Left kidney (tissue), 1 donor: ENCODE measurements at regions not wholly inside any gene's neighbourhood (a gene's known extent, or its start where the extent isn't known, plus 50 kb on each side); places are given as distances from the start of the nearest gene placed in this dataset.

Source experiments
- DNase-seq: peaks from one replicate; pipeline ENCODE4 v3.0.0-alpha.2; 2013

GRCh38 chr3:111244760-111245159 lies 173.1 kb downstream of the NECTIN3 start:
- no peak for DNase-seq

- DNase-seq, result no peak
These were observed 175.5 kb downstream of the NECTIN3 start for GRCh38 chr3:111246967-111247760.

- DNase-seq, result no peak
These were observed 176.8 kb downstream of the NECTIN3 start for GRCh38 chr3:111248406-111248805.

- no peak for DNase-seq
These were observed 177.8 kb downstream of the NECTIN3 start for GRCh38 chr3:111249421-111249820.

- no peak for DNase-seq
These were observed 181.2 kb downstream of the NECTIN3 start for GRCh38 chr3:111252779-111253178.

GRCh38 chr3:111253733-111254132 lies 182.1 kb downstream of the NECTIN3 start:
- no peak for DNase-seq

- no peak for DNase-seq
These were observed 189.3 kb downstream of the NECTIN3 start for GRCh38 chr3:111260878-111261277.

GRCh38 chr3:111269777-111270176 lies 198.2 kb downstream of the NECTIN3 start:
- DNase-seq, result no peak

- peak; percentile 7 for DNase-seq
These were observed 205.6 kb downstream of the NECTIN3 start for GRCh38 chr3:111277226-111277625.

- no peak for DNase-seq
These were observed 207.3 kb downstream of the NECTIN3 start for GRCh38 chr3:111278959-111279358.

GRCh38 chr3:111282024-111282423 lies 210.4 kb downstream of the NECTIN3 start:
- DNase-seq, result no peak

- DNase-seq, result no peak
These were observed 211.5 kb downstream of the NECTIN3 start for GRCh38 chr3:111283165-111283564.

- DNase-seq, result no peak
These were observed 213.0 kb downstream of the NECTIN3 start for GRCh38 chr3:111284503-111285183.

GRCh38 chr3:111285184-111285538 lies 213.5 kb downstream of the NECTIN3 start:
- DNase-seq, result no peak

GRCh38 chr3:111285694-111286093 lies 214.1 kb downstream of the NECTIN3 start:
- DNase-seq, result no peak

- DNase-seq, result no peak
These were observed 215.1 kb downstream of the NECTIN3 start for GRCh38 chr3:111286746-111287145.

GRCh38 chr3:111292117-111292516 lies 220.5 kb downstream of the NECTIN3 start:
- DNase-seq, result no peak

- DNase-seq, result no peak
These were observed 227.6 kb downstream of the NECTIN3 start for GRCh38 chr3:111299192-111299615.

GRCh38 chr3:111301238-111301798 lies 229.7 kb downstream of the NECTIN3 start:
- no peak for DNase-seq

- no peak for DNase-seq
These were observed 230.4 kb downstream of the NECTIN3 start for GRCh38 chr3:111302063-111302462.

- DNase-seq, result no peak
These were observed 232.1 kb downstream of the NECTIN3 start for GRCh38 chr3:111303760-111304159.

- DNase-seq, result no peak
These were observed 234.3 kb upstream of the CD96 start for GRCh38 chr3:111307676-111308075.

- no peak for DNase-seq
These were observed 230.9 kb upstream of the CD96 start for GRCh38 chr3:111311126-111311525.
